ENCODE measurements at regions not wholly inside any gene's neighbourhood (a gene's known extent, or its start where the extent isn't known, plus 50 kb on each side); places are given as distances from the start of the nearest gene placed in this dataset.

DNA sequence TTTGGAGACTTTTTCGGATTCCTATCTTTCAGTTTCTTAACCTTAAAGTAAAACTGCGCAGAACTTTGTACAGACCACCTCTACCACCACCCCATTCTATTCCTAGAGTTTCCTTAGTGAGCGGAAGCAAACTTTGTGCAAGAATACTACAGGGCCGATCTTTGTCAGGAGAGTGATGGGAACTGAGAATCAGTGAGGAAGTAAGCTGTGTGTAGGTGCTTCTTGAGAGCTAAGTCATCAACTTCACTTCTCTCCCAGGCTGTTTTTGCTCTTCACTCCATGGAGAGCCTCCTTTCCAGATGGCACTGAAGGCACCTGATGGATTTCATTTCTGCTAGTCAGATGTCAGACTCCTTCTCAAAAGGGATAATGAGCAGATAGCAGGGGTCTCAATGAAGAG is 127.3 kb downstream of the SPATA31D1 start:
- Histone ChIP-seq H3K36me3 (ENCODE audit: control insufficient read depth in 1 of 2, insufficient read depth in 2 of 2, low read length in 2 of 2) (no peaks in the 10 kb centered on the region), H3K18ac (ENCODE audit: low read length) (no peak overlapping the region), H2BK12ac (ENCODE audit: low read length) (no peak overlapping the region), H4K91ac (ENCODE audit: low read depth, low read length) (no peak overlapping the region), H2BK5ac (ENCODE audit: low read depth, low read length, poor library complexity) (no peak overlapping the region), H4K8ac (ENCODE audit: low read depth, low read length) (no peak overlapping the region), H3K79me2 (ENCODE audit: control insufficient read depth, insufficient read depth, low read length, poor library complexity) (no peaks in the 10 kb centered on the region), H2BK120ac (ENCODE audit: insufficient read depth, low read length, poor library complexity) (no peak overlapping the region), H2AFZ (ENCODE audit: insufficient read depth, low read length, poor library complexity) (no peak overlapping the region), H3K27me3 (ENCODE audit: insufficient read depth, low read length) (no peaks in the 10 kb centered on the region), H3K23ac (ENCODE audit: low read length) (no peak overlapping the region), H2AK5ac (ENCODE audit: low read length) (no peak overlapping the region), H4K12ac (ENCODE audit: low read depth, low read length) (no peak overlapping the region), H3K14ac (ENCODE audit: low read length) (no peak overlapping the region), H3K27ac (ENCODE audit: low read depth, low read length) (no peak overlapping the region), H3K4me3 (ENCODE audit: low read depth, low read length) (no peak overlapping the region), H3K4me1 (ENCODE audit: control insufficient read depth in 1 of 2, insufficient read depth in 2 of 2, low read length in 2 of 2) (no peaks in the 10 kb centered on the region), H3K4ac (ENCODE audit: low read depth, low read length) (no peak overlapping the region), H3K4me2 (ENCODE audit: low read length) (no peak overlapping the region), H3K9ac (ENCODE audit: low read length) (no peak overlapping the region), H3K79me1 (ENCODE audit: low read length) (no peaks in the 10 kb centered on the region), H3K9me3 (ENCODE audit: insufficient read depth, low read depth, low read length) (no peaks in the 10 kb centered on the region)
- no CpG with 5 or more reads among the region's 4 CpGs for whole genome bisulfite sequencing (ENCODE audit: extremely low coverage, insufficient coverage, insufficient read length)
- DNase-seq: no peak

GRCh38 chr9:82116556-82116955 is 128.0 kb downstream of the SPATA31D1 start:
- Histone ChIP-seq H3K27ac (ENCODE audit: low read depth, low read length) (no peak overlapping the region), H3K4ac (ENCODE audit: low read depth, low read length) (no peak overlapping the region), H3K9ac (ENCODE audit: low read length) (no peak overlapping the region), H2AK5ac (ENCODE audit: low read length) (no peak overlapping the region), H4K91ac (ENCODE audit: low read depth, low read length) (no peak overlapping the region), H3K4me1 (ENCODE audit: control insufficient read depth in 1 of 2, insufficient read depth in 2 of 2, low read length in 2 of 2) (no peaks in the 10 kb centered on the region), H4K8ac (ENCODE audit: low read depth, low read length) (no peak overlapping the region), H2BK120ac (ENCODE audit: insufficient read depth, low read length, poor library complexity) (no peak overlapping the region), H3K4me3 (ENCODE audit: low read depth, low read length) (no peak overlapping the region), H3K14ac (ENCODE audit: low read length) (no peak overlapping the region), H3K79me2 (ENCODE audit: control insufficient read depth, insufficient read depth, low read length, poor library complexity) (no peaks in the 10 kb centered on the region), H3K18ac (ENCODE audit: low read length) (no peak overlapping the region), H3K27me3 (ENCODE audit: insufficient read depth, low read length) (no peaks in the 10 kb centered on the region), H4K12ac (ENCODE audit: low read depth, low read length) (no peak overlapping the region), H2AFZ (ENCODE audit: insufficient read depth, low read length, poor library complexity) (no peak overlapping the region), H3K4me2 (ENCODE audit: low read length) (no peak overlapping the region), H3K23ac (ENCODE audit: low read length) (no peak overlapping the region), H3K79me1 (ENCODE audit: low read length) (no peaks in the 10 kb centered on the region), H3K36me3 (ENCODE audit: control insufficient read depth in 1 of 2, insufficient read depth in 2 of 2, low read length in 2 of 2) (no peaks in the 10 kb centered on the region), H2BK12ac (ENCODE audit: low read length) (no peak overlapping the region), H3K9me3 (ENCODE audit: insufficient read depth, low read depth, low read length) (no peaks in the 10 kb centered on the region), H2BK5ac (ENCODE audit: low read depth, low read length, poor library complexity) (no peak overlapping the region)
- DNase-seq: no peak
- WGBS (ENCODE audit: extremely low coverage, insufficient coverage, insufficient read length): no CpG with 5 or more reads among the region's 3 CpGs

- Histone ChIP-seq H3K27me3 (ENCODE audit: insufficient read depth, low read length) (no peaks in the 10 kb centered on the region), H3K79me1 (ENCODE audit: low read length) (no peaks in the 10 kb centered on the region), H2BK5ac (ENCODE audit: low read depth, low read length, poor library complexity) (no peak overlapping the region), H3K36me3 (ENCODE audit: control insufficient read depth in 1 of 2, insufficient read depth in 2 of 2, low read length in 2 of 2) (no peaks in the 10 kb centered on the region), H2AK5ac (ENCODE audit: low read length) (no peak overlapping the region), H3K4me2 (ENCODE audit: low read length) (no peak overlapping the region), H3K4ac (ENCODE audit: low read depth, low read length) (no peak overlapping the region), H3K79me2 (ENCODE audit: control insufficient read depth, insufficient read depth, low read length, poor library complexity) (no peaks in the 10 kb centered on the region), H2BK120ac (ENCODE audit: insufficient read depth, low read length, poor library complexity) (no peak overlapping the region), H4K12ac (ENCODE audit: low read depth, low read length) (no peak overlapping the region), H3K4me3 (ENCODE audit: low read depth, low read length) (no peak overlapping the region), H3K4me1 (ENCODE audit: control insufficient read depth in 1 of 2, insufficient read depth in 2 of 2, low read length in 2 of 2) (no peaks in the 10 kb centered on the region), H2BK12ac (ENCODE audit: low read length) (no peak overlapping the region), H3K9me3 (ENCODE audit: insufficient read depth, low read depth, low read length) (no peaks in the 10 kb centered on the region), H3K18ac (ENCODE audit: low read length) (no peak overlapping the region), H3K14ac (ENCODE audit: low read length) (no peak overlapping the region), H3K9ac (ENCODE audit: low read length) (no peak overlapping the region), H3K27ac (ENCODE audit: low read depth, low read length) (no peak overlapping the region), H4K91ac (ENCODE audit: low read depth, low read length) (no peak overlapping the region), H4K8ac (ENCODE audit: low read depth, low read length) (no peak overlapping the region), H2AFZ (ENCODE audit: insufficient read depth, low read length, poor library complexity) (no peak overlapping the region), H3K23ac (ENCODE audit: low read length) (no peak overlapping the region)
- DNase-seq: no peak
- no CpG with 5 or more reads among the region's 7 CpGs for WGBS (ENCODE audit: extremely low coverage, insufficient coverage, insufficient read length)
These were observed 128.6 kb downstream of the SPATA31D1 start for GRCh38 chr9:82117026-82117811.

GRCh38 chr9:82122731-82123130 is 134.2 kb downstream of the SPATA31D1 start:
- Histone ChIP-seq H3K23ac (ENCODE audit: low read length) (no peak overlapping the region), H2AK5ac (ENCODE audit: low read length) (no peak overlapping the region), H3K27me3 (ENCODE audit: insufficient read depth, low read length) (no peaks in the 10 kb centered on the region), H3K18ac (ENCODE audit: low read length) (no peak overlapping the region), H4K12ac (ENCODE audit: low read depth, low read length) (no peak overlapping the region), H3K4me3 (ENCODE audit: low read depth, low read length) (no peak overlapping the region), H3K9ac (ENCODE audit: low read length) (no peak overlapping the region), H4K8ac (ENCODE audit: low read depth, low read length) (no peak overlapping the region), H3K79me1 (ENCODE audit: low read length) (no peaks in the 10 kb centered on the region), H2BK5ac (ENCODE audit: low read depth, low read length, poor library complexity) (no peak overlapping the region), H2AFZ (ENCODE audit: insufficient read depth, low read length, poor library complexity) (no peak overlapping the region), H4K91ac (ENCODE audit: low read depth, low read length) (no peak overlapping the region), H3K79me2 (ENCODE audit: control insufficient read depth, insufficient read depth, low read length, poor library complexity) (no peaks in the 10 kb centered on the region), H2BK12ac (ENCODE audit: low read length) (no peak overlapping the region), H3K9me3 (ENCODE audit: insufficient read depth, low read depth, low read length) (no peaks in the 10 kb centered on the region), H2BK120ac (ENCODE audit: insufficient read depth, low read length, poor library complexity) (no peak overlapping the region), H3K4me2 (ENCODE audit: low read length) (no peak overlapping the region), H3K14ac (ENCODE audit: low read length) (no peak overlapping the region), H3K27ac (ENCODE audit: low read depth, low read length) (no peak overlapping the region), H3K4ac (ENCODE audit: low read depth, low read length) (no peak overlapping the region), H3K4me1 (ENCODE audit: control insufficient read depth in 1 of 2, insufficient read depth in 2 of 2, low read length in 2 of 2) (no peaks in the 10 kb centered on the region), H3K36me3 (ENCODE audit: control insufficient read depth in 1 of 2, insufficient read depth in 2 of 2, low read length in 2 of 2) (no peaks in the 10 kb centered on the region)
- DNase-seq: no peak

Data from trophoblast cell (in vitro differentiated cells and primary cell).